ENCODE measurements at regions not wholly inside any gene's neighbourhood (a gene's known extent, or its start where the extent isn't known, plus 50 kb on each side); places are given as distances from the start of the nearest gene placed in this dataset.
A peak's percentile ranks its signal among the peaks of the same experiment; 100 is the strongest.

GRCh38 chr20:59376109-59376841 lies 75.9 kb downstream of the EDN3 start:
- no peak for DNase-seq (ENCODE audit: low spot score)
- intact Hi-C loops (cut with DNase I): no loop called here

- intact Hi-C loops (cut with DNase I): no loop called here
Observed at GRCh38 chr20:59376998-59377397, 76.6 kb downstream of the EDN3 start.

DNA sequence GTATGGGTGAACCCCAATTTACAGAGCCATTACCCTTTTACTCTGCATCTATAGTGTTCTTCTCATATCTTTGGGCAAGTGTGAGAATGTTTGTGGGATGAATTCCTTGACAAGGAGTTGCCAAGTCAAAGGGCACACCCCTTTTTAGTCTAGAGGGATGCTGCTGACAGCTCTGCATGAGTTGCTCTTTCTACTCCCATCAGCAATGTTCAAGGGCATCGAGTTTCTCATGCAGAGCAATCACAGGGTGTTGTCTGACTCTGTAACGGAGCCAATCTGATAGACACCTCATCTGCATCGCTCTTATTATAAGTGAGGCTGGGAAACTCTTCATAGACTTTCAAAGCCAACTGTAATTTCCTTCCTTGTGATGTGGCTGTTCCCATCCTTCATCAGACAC lies 77.4 kb downstream of the EDN3 start:
- intact Hi-C loops (cut with DNase I): no loop called here
- DNase-seq (ENCODE audit: low spot score): no peak

More at GRCh38 chr20:59376998-59377397, 76.6 kb downstream of the EDN3 start:
- DNase-seq (ENCODE audit: low spot score): no peak

GRCh38 chr20:59378396-59378795 lies 78.0 kb downstream of the EDN3 start:
- no peak for DNase-seq (ENCODE audit: low spot score)
- intact Hi-C loops (cut with DNase I): no loop called here

GRCh38 chr20:59378966-59379365 lies 78.6 kb downstream of the EDN3 start:
- DNase-seq (ENCODE audit: low spot score): no peak
- intact Hi-C loops (cut with DNase I): no loop called here

DNA sequence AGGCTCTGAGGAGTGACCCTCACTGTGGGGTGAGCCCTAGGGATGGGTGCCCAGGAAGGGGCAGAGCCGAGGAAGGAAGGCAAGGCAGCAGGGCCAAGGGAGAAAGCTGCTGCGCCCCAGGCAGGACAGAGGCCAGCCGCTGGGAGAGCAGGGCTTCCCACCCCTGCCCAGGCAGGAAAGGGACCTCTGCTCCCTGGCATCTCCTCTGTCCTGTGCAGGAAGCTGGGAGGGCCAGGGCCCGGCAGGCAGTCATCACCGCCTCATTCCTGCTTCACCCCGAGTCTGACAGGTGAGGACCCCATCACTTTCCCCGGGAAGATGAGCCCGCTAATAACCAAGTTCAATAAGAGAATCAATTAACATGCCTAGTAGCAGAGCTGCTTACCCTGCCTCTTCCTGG lies 81.3 kb downstream of the EDN3 start:
- no peak for DNase-seq (ENCODE audit: low spot score)
- intact Hi-C loops (cut with DNase I): no loop called here

GRCh38 chr20:59382157-59382725 lies 81.8 kb downstream of the EDN3 start:
- intact Hi-C loops (cut with DNase I): no loop called here

GRCh38 chr20:59382907-59383306 lies 82.5 kb downstream of the EDN3 start:
- DNase-seq (ENCODE audit: low spot score): no peak
- intact Hi-C loops (cut with DNase I): no loop called here

More at GRCh38 chr20:59382157-59382725, 81.8 kb downstream of the EDN3 start:
- DNase-seq (ENCODE audit: low spot score): no peak

DNA sequence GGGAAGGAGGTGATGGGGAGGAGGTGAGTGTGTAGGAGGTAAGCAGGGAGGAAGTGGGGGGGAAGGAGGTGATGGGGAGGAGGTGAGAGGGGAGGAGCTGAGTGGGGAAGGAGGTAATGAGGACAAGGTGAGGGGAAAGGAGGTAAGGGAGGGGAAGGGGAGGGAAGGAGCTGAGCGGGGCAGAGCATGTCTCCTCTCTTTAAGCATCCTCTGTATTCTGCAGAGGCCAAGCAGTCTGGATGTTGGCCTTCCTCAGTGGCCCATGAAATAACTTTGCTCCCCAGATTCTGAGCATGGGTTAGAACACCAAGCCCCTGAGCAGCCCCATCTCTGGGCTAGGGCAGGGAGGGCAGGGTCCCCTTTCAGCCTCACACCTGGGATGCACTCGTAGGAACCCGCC lies 84.6 kb downstream of the EDN3 start:
- intact Hi-C loops (cut with DNase I): no loop called here
- DNase-seq (ENCODE audit: low spot score): no peak

DNA sequence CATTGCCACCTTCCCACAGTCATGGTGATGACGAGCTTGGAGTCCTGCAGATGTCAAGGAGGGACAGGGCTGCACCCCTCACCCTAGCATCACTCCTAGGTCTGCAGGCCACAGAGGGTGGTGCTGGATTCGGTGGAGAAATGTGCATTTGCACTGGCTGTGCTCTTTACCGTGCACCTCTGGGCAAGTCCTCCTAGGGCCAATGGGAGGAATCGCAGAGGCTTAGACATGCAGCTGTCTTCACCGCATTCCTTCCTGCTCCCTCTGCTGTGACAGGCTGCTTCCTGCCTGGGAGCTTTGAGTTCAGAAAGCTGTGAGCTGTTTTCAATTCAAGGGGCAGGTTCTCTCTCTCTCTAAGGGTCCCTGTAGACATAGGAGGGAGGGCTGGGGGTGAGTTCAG lies 85.1 kb downstream of the EDN3 start:
- intact Hi-C loops (cut with DNase I): no loop called here
- DNase-seq (ENCODE audit: low spot score): no peak

DNA sequence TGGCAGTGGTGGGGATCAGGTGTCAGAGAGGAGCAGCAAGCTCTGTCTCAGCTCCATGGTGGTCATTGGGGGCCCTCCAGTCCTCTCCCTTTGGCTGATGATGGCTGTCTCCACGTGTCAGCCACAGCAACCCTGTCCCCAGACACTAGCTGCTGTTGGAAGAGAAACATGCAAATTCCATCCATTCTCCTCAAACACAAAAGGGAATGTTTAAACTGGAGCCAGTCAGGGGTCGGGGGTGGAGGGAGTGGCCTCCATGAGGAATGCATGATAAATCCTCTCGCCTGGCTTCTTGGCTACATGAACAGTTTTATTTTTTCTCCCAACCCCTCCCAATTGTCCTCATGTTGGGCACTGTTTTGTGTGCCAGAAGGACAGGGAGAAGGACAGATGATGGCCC lies 86.4 kb downstream of the EDN3 start:
- intact Hi-C loops (cut with DNase I): no loop called here
- no peak for DNase-seq (ENCODE audit: low spot score)

DNA sequence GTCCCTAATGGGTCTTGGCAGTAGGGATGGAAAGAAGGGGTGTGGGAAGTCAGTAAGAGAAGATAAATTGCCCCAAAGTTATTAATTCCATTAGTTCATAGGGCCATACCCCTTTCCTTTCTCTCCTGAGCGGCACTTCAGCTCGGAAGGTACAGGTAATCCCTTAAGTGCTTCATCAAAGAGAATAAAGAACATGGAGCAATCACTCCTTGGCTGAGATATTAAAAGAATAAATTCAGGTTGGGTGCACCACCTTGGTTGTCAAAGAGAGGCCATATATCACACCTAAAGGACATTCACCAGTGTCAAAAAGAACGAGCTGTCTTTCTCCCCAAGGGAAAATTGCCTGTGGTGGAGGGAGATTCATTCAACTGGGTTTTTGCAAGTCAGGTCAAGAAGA lies 87.5 kb downstream of the EDN3 start:
- DNase-seq (ENCODE audit: low spot score): no peak
- intact Hi-C loops (cut with DNase I): no loop called here

GRCh38 chr20:59388402-59388801 lies 88.0 kb downstream of the EDN3 start:
- intact Hi-C loops (cut with DNase I): no loop called here
- no peak for DNase-seq (ENCODE audit: low spot score)

DNA sequence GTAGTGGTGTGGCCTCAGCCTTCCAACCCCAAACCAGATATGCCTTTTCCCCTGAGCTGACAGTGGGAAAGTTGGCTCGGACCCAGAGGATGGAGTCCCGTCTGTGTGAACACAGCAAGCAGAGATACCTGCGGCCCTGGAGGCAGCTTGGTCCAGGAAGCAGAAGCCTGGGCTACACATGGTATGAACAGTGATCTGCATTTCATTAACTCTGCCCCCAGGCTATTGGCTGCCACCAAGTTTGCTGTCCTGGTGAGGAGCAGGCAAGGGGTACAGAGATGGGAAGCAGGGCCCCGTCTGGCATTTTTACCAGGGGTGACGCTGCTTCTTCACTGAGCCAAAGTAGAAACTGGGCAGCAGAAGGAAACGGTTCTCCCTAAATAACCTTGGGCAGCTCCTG lies 90.0 kb downstream of the EDN3 start:
- peak; percentile 23 for DNase-seq (ENCODE audit: low spot score)
- intact Hi-C loops (cut with DNase I): no loop called here

- peak; percentile 43 for DNase-seq (ENCODE audit: low spot score)
- intact Hi-C loops (cut with DNase I): no loop called here
Observed at GRCh38 chr20:59391975-59392374, 91.6 kb downstream of the EDN3 start.

GRCh38 chr20:59392736-59393135 lies 92.3 kb downstream of the EDN3 start:
- intact Hi-C loops (cut with DNase I): no loop called here

GRCh38 chr20:59393142-59393541 lies 92.7 kb downstream of the EDN3 start:
- DNase-seq (ENCODE audit: low spot score): no peak
- intact Hi-C loops (cut with DNase I): no loop called here

More at GRCh38 chr20:59392736-59393135, 92.3 kb downstream of the EDN3 start:
- no peak for DNase-seq (ENCODE audit: low spot score)

DNA sequence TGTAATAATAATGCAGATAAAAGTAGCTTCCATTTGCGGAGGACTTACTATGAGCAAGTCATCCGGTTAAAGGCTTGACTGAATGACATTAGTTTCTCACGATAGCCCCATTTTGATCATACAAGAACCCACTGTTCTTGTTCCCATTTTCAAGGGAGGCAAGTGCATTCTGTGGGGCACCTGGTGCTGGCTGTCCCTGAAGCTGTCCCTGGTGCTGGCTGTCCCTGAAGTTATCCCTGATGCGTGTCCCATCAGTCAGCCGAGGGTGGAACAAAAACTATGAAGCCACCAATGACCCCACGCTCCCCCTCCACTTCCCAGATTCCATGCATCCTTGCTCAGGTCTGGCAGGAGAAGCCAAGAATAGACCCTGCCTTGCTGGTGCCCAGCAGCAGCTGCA lies 95.3 kb downstream of the EDN3 start:
- no peak for DNase-seq (ENCODE audit: low spot score)
- intact Hi-C loops (cut with DNase I): no loop called here

GRCh38 chr20:59398537-59399205 lies 98.3 kb downstream of the EDN3 start:
- no peak for DNase-seq (ENCODE audit: low spot score)
- intact Hi-C loops (cut with DNase I): no loop called here

DNA sequence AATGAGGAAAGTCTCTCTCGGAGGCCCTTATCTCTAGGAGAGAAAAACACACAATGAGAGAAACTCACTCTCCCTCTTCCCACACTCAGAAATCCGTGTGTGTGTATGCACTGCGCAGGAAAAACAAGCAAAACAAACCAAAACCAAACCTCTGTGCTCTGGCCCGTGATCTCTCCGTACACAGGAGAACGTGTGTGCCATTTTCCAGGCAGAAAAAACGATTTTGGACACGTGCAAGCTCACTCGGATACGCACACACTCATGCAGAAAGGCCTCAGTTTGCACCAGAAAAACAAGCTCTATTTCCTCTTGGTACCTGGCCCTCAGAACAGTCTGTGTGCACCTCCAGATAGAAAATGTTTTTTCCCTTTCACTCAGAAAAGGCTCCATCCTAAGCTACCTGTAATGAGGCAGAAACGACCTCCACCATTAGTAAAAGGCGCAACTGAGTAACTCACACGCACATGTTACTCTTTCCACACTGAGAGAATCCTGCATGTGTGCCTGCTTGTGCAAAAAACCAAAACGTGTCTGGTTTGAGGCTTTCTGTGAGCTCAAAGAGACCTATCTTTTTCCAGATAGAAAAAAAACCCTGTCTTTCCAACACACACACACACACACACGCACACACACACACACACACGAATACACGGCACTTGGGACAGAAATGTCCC lies 99.2 kb downstream of the EDN3 start:
- intact Hi-C loops (cut with DNase I): no loop called here
- DNase-seq (ENCODE audit: low spot score): peak; percentile 16
